Spleen (tissue), 11 donors: ENCODE measurements at regions not wholly inside any gene's neighbourhood (a gene's known extent, or its start where the extent isn't known, plus 50 kb on each side); places are given as distances from the start of the nearest gene placed in this dataset.

Experiments used
- DNase-seq: peaks from one replicate; pipeline ENCODE4 v3.0.0-alpha.2; 2020
- H3K27ac ChIP-seq, 8 donors: fragments of 200-600 bp; sonication (generic) in 7 of 8; 1 replicate in 4 of 8; 2 replicates in 4 of 8; pipeline versions ENCODE4 v1.5.0 to v1.8.0; 2016 to 2021; ENCODE audit warnings: inconsistent platforms in 4 of 8, mild to moderate bottlenecking in 4 of 8, moderate library complexity in 1 of 8
- H3K27me3 ChIP-seq, 7 donors: fragments of 200-600 bp; sonication (generic) in 6 of 7; replicated peaks in 1 of 7; 1 replicate in 4 of 7; 2 replicates in 3 of 7; pipeline versions ENCODE4 v1.5.0 to v1.8.0; 2016 to 2021; ENCODE audit warnings: inconsistent platforms in 3 of 7, mild to moderate bottlenecking in 1 of 7
- H3K36me3 ChIP-seq, 6 donors: fragments of 200-600 bp; sonication (generic) in 5 of 6; 1 replicate in 4 of 6; 2 replicates in 2 of 6; pipeline versions ENCODE4 v1.5.0 to v1.8.0; 2016 to 2021; ENCODE audit warnings: inconsistent platforms in 2 of 6
- H3K4me1 ChIP-seq, 6 donors: fragments of 200-600 bp; sonication (generic) in 5 of 6; 1 replicate in 3 of 6; 2 replicates in 3 of 6; pipeline versions ENCODE4 v1.5.0 to v1.8.0; 2016 to 2021; ENCODE audit warnings: inconsistent platforms in 3 of 6
- H3K4me3 ChIP-seq, 8 donors: fragments of 200-600 bp; sonication (generic) in 7 of 8; 1 replicate in 4 of 8; 2 replicates in 4 of 8; pipeline versions ENCODE4 v1.5.0 to v1.8.0; 2016 to 2021; ENCODE audit warnings: inconsistent platforms in 4 of 8, mild to moderate bottlenecking in 4 of 8, moderate library complexity in 2 of 8
- H3K9me3 ChIP-seq, 8 donors: fragments of 200-600 bp; sonication (generic) in 7 of 8; 1 replicate in 4 of 8; 2 replicates in 4 of 8; pipeline versions ENCODE4 v1.5.0 to v1.8.0; 2016 to 2021; ENCODE audit warnings: inconsistent platforms in 4 of 8
- POLR2A ChIP-seq, 3 donors: fragments of 450-650 bp; IDR thresholded peaks; one replicate each; pipeline ENCODE4 v1.5.1; 2017; ENCODE audit warnings: antibody characterized with exemption in 3 of 3, mild to moderate bottlenecking in 1 of 3
- POLR2AphosphoS5 ChIP-seq, 3 donors: sonication (generic); formaldehyde crosslinking; IDR thresholded peaks; one replicate each; pipeline ENCODE4 v1.5.1; 2017; ENCODE audit warnings: antibody characterized with exemption in 3 of 3
- WGBS, 5 donors: extraction: QIAGEN DNeasy Blood & Tissue Kit in 3 of 5; methylation state at CpG; one replicate each; pipeline versions ENCODE4 v1.1.5 to v1.1.7; 2013 to 2018; 5-methylcytosine and 5-hydroxymethylcytosine counted together
- intact Hi-C: fragments of 100-400 bp; cut with DNase I; formaldehyde crosslinking; loops from one replicate; pipeline ENCODE4 v1.15.0; 2023; ENCODE audit warnings: low total_unique reads
- small RNA-seq, 4 donors: library from RNA; depleted of rRNA; stranded (forward); fragments of <200 nt; gene quantifications; one replicate each; pipeline ENCODE3, GENCODE V24; 2016
- TF ChIP-seq, protein P1 (sequence below), 11 experiments: fragments of 200-600 bp in 7 of 11; fragments of 450-650 bp in 4 of 11; sonication (generic) in 4 of 11; IDR thresholded peaks in 8 of 11; conservative IDR thresholded peaks in 3 of 11; 1 replicate in 7 of 11; 2 replicates in 4 of 11; pipeline versions ENCODE4 v1.4.0 to v1.8.0; 2016 to 2021; ENCODE audit warnings: antibody characterized with exemption in 11 of 11, inconsistent platforms in 4 of 11, mild to moderate bottlenecking in 1 of 11
- donor health status: healthy with polysubstance abuse.
- donor health status: DM: no; HTN: no; CAD: no; lungs with moderate emphysema.
- donor health status: DM: no; HTN: no; CAD: no.
- donor health status: Bipolar disorder and iron deficiency.
- donor health status: healthy.
- donor health status: DM: no; HTN: no; CAD: no.
- donor health status: DM: yes; HTN: yes; CAD: no.

GRCh38 chr13:25042151-25042865 lies 53.6 kb upstream of the PABPC3 start:
- 75 to 83% (median 80%) methylated on average over 11 of the region's 11 CpGs for WGBS, 5 donors

DNA sequence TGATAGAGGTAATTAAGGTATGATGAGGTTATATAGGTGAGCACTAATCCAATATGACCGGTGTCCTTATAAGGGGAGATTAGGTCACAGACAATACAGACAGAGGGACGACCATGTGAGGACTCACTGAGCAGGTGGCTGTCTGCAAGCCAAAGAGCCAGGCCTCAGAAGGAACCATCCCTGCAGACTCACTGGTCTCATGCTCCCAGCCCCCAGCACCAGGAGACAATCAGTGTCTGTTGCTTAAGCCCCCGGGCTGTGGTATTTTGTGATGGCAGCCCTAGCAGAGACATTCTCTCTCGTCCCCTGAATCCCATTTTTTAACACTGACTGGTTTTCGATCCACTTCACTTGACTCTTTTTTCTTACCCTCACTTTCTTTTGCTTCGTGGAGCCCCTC lies 51.9 kb upstream of the PABPC3 start:
- intact Hi-C loops = no loop called here
- H3K9me3 ChIP-seq = peaks cover 0 to 4% (median 0%) of the 10 kb centered on the region in 8 donors
- no peak for TF ChIP-seq POLR2AphosphoS5 (IDR thresholded peaks at IDR 0.05)
- no peak for TF ChIP-seq POLR2A (IDR thresholded peaks at IDR 0.05)
- TF ChIP-seq, protein P1, sequence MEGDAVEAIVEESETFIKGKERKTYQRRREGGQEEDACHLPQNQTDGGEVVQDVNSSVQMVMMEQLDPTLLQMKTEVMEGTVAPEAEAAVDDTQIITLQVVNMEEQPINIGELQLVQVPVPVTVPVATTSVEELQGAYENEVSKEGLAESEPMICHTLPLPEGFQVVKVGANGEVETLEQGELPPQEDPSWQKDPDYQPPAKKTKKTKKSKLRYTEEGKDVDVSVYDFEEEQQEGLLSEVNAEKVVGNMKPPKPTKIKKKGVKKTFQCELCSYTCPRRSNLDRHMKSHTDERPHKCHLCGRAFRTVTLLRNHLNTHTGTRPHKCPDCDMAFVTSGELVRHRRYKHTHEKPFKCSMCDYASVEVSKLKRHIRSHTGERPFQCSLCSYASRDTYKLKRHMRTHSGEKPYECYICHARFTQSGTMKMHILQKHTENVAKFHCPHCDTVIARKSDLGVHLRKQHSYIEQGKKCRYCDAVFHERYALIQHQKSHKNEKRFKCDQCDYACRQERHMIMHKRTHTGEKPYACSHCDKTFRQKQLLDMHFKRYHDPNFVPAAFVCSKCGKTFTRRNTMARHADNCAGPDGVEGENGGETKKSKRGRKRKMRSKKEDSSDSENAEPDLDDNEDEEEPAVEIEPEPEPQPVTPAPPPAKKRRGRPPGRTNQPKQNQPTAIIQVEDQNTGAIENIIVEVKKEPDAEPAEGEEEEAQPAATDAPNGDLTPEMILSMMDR (IDR thresholded peaks at IDR 0.05 in 8 of 11, conservative IDR thresholded peaks at IDR 0.05 in 3 of 11) = no peak
- H3K36me3 ChIP-seq = no peaks in the 10 kb centered on the region
- no peak for DNase-seq
- H3K27ac ChIP-seq = no peak overlapping the region
- WGBS, 5 donors = 76 to 84% (median 80%) methylated on average over 6 of the region's 6 CpGs
- no peak overlapping the region for H3K4me3 ChIP-seq
- peaks cover 6 to 98% (median 38%) of the 10 kb centered on the region in 7 donors for H3K27me3 ChIP-seq
- H3K4me1 ChIP-seq = peaks cover 0 to 12% (median 7%) of the 10 kb centered on the region in 6 donors

More at GRCh38 chr13:25042151-25042865, 53.6 kb upstream of the PABPC3 start:
- H3K4me1 ChIP-seq = peaks cover 0 to 11% (median 7%) of the 10 kb centered on the region in 6 donors
- no peak overlapping the region for H3K4me3 ChIP-seq
- DNase-seq = no peak
- no peaks in the 10 kb centered on the region for H3K9me3 ChIP-seq
- intact Hi-C loops = no loop called here
- H3K36me3 ChIP-seq = no peaks in the 10 kb centered on the region
- peaks cover 6 to 98% (median 30%) of the 10 kb centered on the region in 7 donors for H3K27me3 ChIP-seq
- no peak for TF ChIP-seq POLR2AphosphoS5 (IDR thresholded peaks at IDR 0.05)
- TF ChIP-seq, protein P1 (IDR thresholded peaks at IDR 0.05 in 8 of 11, conservative IDR thresholded peaks at IDR 0.05 in 3 of 11) = no peak
- TF ChIP-seq POLR2A (IDR thresholded peaks at IDR 0.05) = no peak
- no peak overlapping the region for H3K27ac ChIP-seq

Small RNAs in the stretch of these regions (small RNA-seq; reads per million reads assigned to genes)
- gene AL590099.1 (0 reads per million in 4 donors), gene LSP1P1 (0 reads per million in 4 donors)
